Vagina (tissue), 2 donors: ENCODE measurements at regions not wholly inside any gene's neighbourhood (a gene's known extent, or its start where the extent isn't known, plus 50 kb on each side); places are given as distances from the start of the nearest gene placed in this dataset.

Experiments used
- CTCF ChIP-seq, 3 experiments: fragments of 450-650 bp in 2 of 3; fragments of 200-600 bp in 1 of 3; sonication (generic) in 1 of 3; IDR thresholded peaks; one replicate each; pipeline ENCODE4 v1.5.1; 2017 to 2019; ENCODE audit warnings: antibody characterized with exemption in 3 of 3, mild to moderate bottlenecking in 2 of 3, moderate library complexity in 2 of 3
- POLR2A ChIP-seq, 2 donors: fragments of 450-650 bp; IDR thresholded peaks; one replicate each; pipeline ENCODE4 v1.6.1; 2017; ENCODE audit warnings: antibody characterized with exemption in 2 of 2, mild to moderate bottlenecking in 2 of 2, moderate library complexity in 2 of 2
- POLR2AphosphoS5 ChIP-seq, 2 donors: sonication (generic); formaldehyde crosslinking; IDR thresholded peaks; one replicate each; pipeline ENCODE4 v1.9.0; 2017; ENCODE audit warnings: antibody characterized with exemption in 2 of 2, mild to moderate bottlenecking in 2 of 2, low read depth in 1 of 2; ENCODE audit not compliant: insufficient read depth in 1 of 2

GRCh38 chr4:29295280-29295679 lies 1424.9 kb upstream of the PCDH7 start:
- TF ChIP-seq CTCF (IDR thresholded peaks at IDR 0.05) (no peak), POLR2AphosphoS5 (IDR thresholded peaks at IDR 0.05; ENCODE audit: insufficient read depth in 1 of 2, low read depth in 1 of 2) (no peak), POLR2A (IDR thresholded peaks at IDR 0.05) (no peak)
